ENCODE measurements at regions not wholly inside any gene's neighbourhood (a gene's known extent, or its start where the extent isn't known, plus 50 kb on each side); places are given as distances from the start of the nearest gene placed in this dataset.

- TF ChIP-seq EZH2 (IDR thresholded peaks at IDR 0.05) (no peak), POLR2AphosphoS5 (IDR thresholded peaks at IDR 0.05; ENCODE audit: borderline replicate concordance, low read depth, low read length) (no peak)
Observed at GRCh38 chr4:159433337-159433736, 330.5 kb downstream of the RAPGEF2 start.
